Keratinocyte (primary cell): ENCODE measurements at regions not wholly inside any gene's neighbourhood (a gene's known extent, or its start where the extent isn't known, plus 50 kb on each side); places are given as distances from the start of the nearest gene placed in this dataset.
"Not testable (repeated sequence)": the region's sequence is repeated elsewhere in the genome, so short reads cannot be mapped to it uniquely, and the experiment has no call there.

Source experiments
- CTCF ChIP-seq, 3 experiments: IDR thresholded peaks in 1 of 3; conservative IDR thresholded peaks in 1 of 3; optimal IDR thresholded peaks in 1 of 3; 2 replicates in 2 of 3; 3 replicates in 1 of 3; pipeline versions ENCODE3 to v1.5.1; 2011; ENCODE audit warnings: low read length in 3 of 3, mild to moderate bottlenecking in 3 of 3, moderate library complexity in 2 of 3, control low read depth in 1 of 3, inconsistent platforms in 1 of 3; ENCODE audit not compliant: insufficient read depth in 2 of 3; ENCODE audit errors: extremely low read depth in 1 of 3
- EZH2 ChIP-seq: IDR thresholded peaks from one replicate; pipeline ENCODE4 v1.6.1; 2012; ENCODE audit warnings: inconsistent platforms, mild to moderate bottlenecking, low read length, moderate library complexity

GRCh38 chr5:91757383-91757782 lies 374.3 kb upstream of the ARRDC3 start:
- not testable (repeated sequence) for TF ChIP-seq EZH2; CTCF (optimal IDR thresholded peaks at IDR 0.05 in 1 of 3, IDR thresholded peaks at IDR 0.05 in 1 of 3, conservative IDR thresholded peaks at IDR 0.05 in 1 of 3; ENCODE audit: extremely low read depth in 1 of 3, insufficient read depth in 2 of 3, low read length in 3 of 3)
